CD14-positive monocyte (primary cell): ENCODE measurements at regions not wholly inside any gene's neighbourhood (a gene's known extent, or its start where the extent isn't known, plus 50 kb on each side); places are given as distances from the start of the nearest gene placed in this dataset.

Experiments
- DNase-seq, 3 donors: peaks; one replicate each; pipeline ENCODE4 v3.0.0-alpha.2; 2011 to 2022
- H2AFZ ChIP-seq: 2 replicates; pipeline ENCODE4 v1.6.0; 2012; ENCODE audit warnings: mild to moderate bottlenecking, low read depth, low read length, inconsistent platforms; ENCODE audit not compliant: insufficient read depth, poor library complexity, severe bottlenecking
- H3K27ac ChIP-seq, 2 donors: 1 replicate in 1 of 2; 2 replicates in 1 of 2; pipeline ENCODE4 v1.5.1; 2012 to 2013; ENCODE audit warnings: low read length in 2 of 2, control low read depth in 1 of 2, inconsistent platforms in 1 of 2, low read depth in 1 of 2, mild to moderate bottlenecking in 1 of 2
- H3K27me3 ChIP-seq, 2 donors: one replicate each; pipeline versions ENCODE4 v1.6.0 to v1.6.1; 2011 to 2013; ENCODE audit warnings: low read length in 2 of 2; ENCODE audit not compliant: control insufficient read depth in 2 of 2, insufficient read depth in 2 of 2
- H3K36me3 ChIP-seq, 2 donors: replicated peaks in 1 of 2; 1 replicate in 1 of 2; 2 replicates in 1 of 2; pipeline versions ENCODE4 v1.5.1 to v1.6.1; 2012 to 2013; ENCODE audit warnings: low read length in 2 of 2, control low read depth in 1 of 2, inconsistent platforms in 1 of 2, mild to moderate bottlenecking in 1 of 2; ENCODE audit not compliant: insufficient read depth in 2 of 2, control insufficient read depth in 1 of 2
- H3K4me1 ChIP-seq, 2 donors: 1 replicate in 1 of 2; 2 replicates in 1 of 2; pipeline versions ENCODE4 v1.5.1 to v1.6.1; 2012 to 2013; ENCODE audit warnings: low read length in 2 of 2, control low read depth in 1 of 2, inconsistent platforms in 1 of 2, mild to moderate bottlenecking in 1 of 2, moderate library complexity in 1 of 2; ENCODE audit not compliant: insufficient read depth in 2 of 2, control insufficient read depth in 1 of 2
- H3K4me2 ChIP-seq: replicated peaks from 2 replicates; pipeline ENCODE3; 2012; ENCODE audit warnings: low read length, moderate library complexity, mild to moderate bottlenecking; ENCODE audit not compliant: poor library complexity, severe bottlenecking; ENCODE audit errors: extremely low read depth
- H3K4me3 ChIP-seq, 3 experiments: fragments of 200-600 bp in 1 of 3; sonication (generic) in 1 of 3; replicated peaks in 1 of 3; 1 replicate in 2 of 3; 2 replicates in 1 of 3; pipeline ENCODE4 v1.5.1; 2011 to 2013; ENCODE audit warnings: low read length in 3 of 3, mild to moderate bottlenecking in 3 of 3, control low read depth in 2 of 3, low read depth in 2 of 3, inconsistent platforms in 1 of 3, moderate library complexity in 1 of 3
- H3K79me2 ChIP-seq: 2 replicates; pipeline ENCODE4 v1.6.0; 2012; ENCODE audit warnings: mild to moderate bottlenecking, control low read depth, inconsistent platforms, low read length, moderate library complexity; ENCODE audit not compliant: insufficient read depth
- H3K9ac ChIP-seq: 2 replicates; pipeline ENCODE4 v1.6.0; 2017; ENCODE audit warnings: low read length, mild to moderate bottlenecking; ENCODE audit not compliant: insufficient read depth, poor library complexity, severe bottlenecking
- H3K9me3 ChIP-seq, 2 donors: replicated peaks in 1 of 2; 1 replicate in 1 of 2; 2 replicates in 1 of 2; pipeline versions ENCODE4 v1.5.1 to v1.6.1; 2012 to 2013; ENCODE audit warnings: low read length in 2 of 2, control low read depth in 1 of 2; ENCODE audit not compliant: control insufficient read depth in 1 of 2, insufficient read depth in 1 of 2
- H4K20me1 ChIP-seq: 2 replicates; pipeline ENCODE4 v1.6.0; 2012; ENCODE audit warnings: mild to moderate bottlenecking, low read length, control low read depth, moderate library complexity; ENCODE audit not compliant: insufficient read depth
- H3K27ac Mint-ChIP-seq, 7 donors: one replicate each; pipeline ENCODE4 v1.8.0; 2020; ENCODE audit warnings: mild to moderate bottlenecking in 7 of 7, mixed read lengths in 7 of 7, moderate library complexity in 6 of 7, inconsistent platforms in 2 of 7
- H3K27me3 Mint-ChIP-seq, 3 donors: one replicate each; pipeline ENCODE4 v1.8.0; 2021 to 2022; ENCODE audit warnings: low read depth in 3 of 3, mild to moderate bottlenecking in 3 of 3, mixed read lengths in 3 of 3, moderate library complexity in 3 of 3, inconsistent platforms in 1 of 3
- H3K36me3 Mint-ChIP-seq, 2 donors: one replicate each; pipeline ENCODE4 v1.8.0; 2020; ENCODE audit warnings: mixed read lengths in 2 of 2, inconsistent platforms in 1 of 2, mild to moderate bottlenecking in 1 of 2
- H3K4me1 Mint-ChIP-seq: one replicate; pipeline ENCODE4 v1.8.0; 2020; ENCODE audit warnings: mild to moderate bottlenecking, mixed read lengths
- H3K4me3 Mint-ChIP-seq, 2 donors: one replicate each; pipeline ENCODE4 v1.8.0; 2020; ENCODE audit warnings: mild to moderate bottlenecking in 2 of 2, mixed read lengths in 2 of 2, moderate library complexity in 1 of 2
- H3K9me3 Mint-ChIP-seq, 7 donors: one replicate each; pipeline ENCODE4 v1.8.0; 2020 to 2022; ENCODE audit warnings: mixed read lengths in 7 of 7, mild to moderate bottlenecking in 6 of 7, moderate library complexity in 6 of 7, inconsistent platforms in 2 of 7
- WGBS: methylation state at CpG from one replicate; pipeline ENCODE4 v1.1.5; 2013; ENCODE audit warnings: missing lambda C conversion rate; ENCODE audit not compliant: insufficient coverage; 5-methylcytosine and 5-hydroxymethylcytosine counted together
- intact Hi-C, 2 donors: fragments of 100-400 bp; cut with micrococcal nuclease; formaldehyde crosslinking; loops; one replicate each; pipeline versions ENCODE4 v1.15.0 to v1.15.1; 2023
- TF ChIP-seq, protein P1 (sequence below): fragments of 200-600 bp; IDR thresholded peaks from one replicate; pipeline ENCODE4 v1.8.0; 2022; ENCODE audit warnings: antibody characterized with exemption, mild to moderate bottlenecking

DNA sequence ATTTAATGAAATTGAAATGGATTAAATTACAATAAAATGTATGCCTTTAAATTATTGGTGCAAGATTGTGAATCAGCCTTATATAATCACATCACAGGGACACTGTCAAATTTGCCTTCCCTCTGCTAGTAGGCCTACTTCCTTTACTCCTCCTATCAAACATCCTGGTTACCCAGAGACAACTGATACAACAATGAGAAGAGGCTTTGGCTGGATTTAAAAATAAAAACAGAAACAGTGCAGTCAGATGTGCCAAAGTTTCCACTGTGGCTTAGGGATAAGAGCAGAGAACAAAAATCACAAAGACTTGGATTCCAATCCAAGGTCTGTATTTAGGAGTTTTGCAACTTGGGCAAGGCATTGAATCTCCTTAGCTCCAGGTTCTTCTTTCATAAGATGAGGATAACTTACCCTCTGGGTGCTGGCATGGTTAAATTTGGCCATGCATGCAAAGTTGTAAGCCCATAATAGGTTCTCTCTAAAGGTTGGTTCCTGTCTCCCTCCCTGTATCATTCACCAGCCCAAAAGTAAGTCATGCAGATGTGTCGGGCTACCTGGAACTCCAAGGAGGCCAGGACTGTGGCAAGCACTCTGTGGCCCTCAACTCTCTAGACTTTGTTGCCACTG is 99.3 kb upstream of the LRATD1 start:
- no peak overlapping the region for H3K4me3 Mint-ChIP-seq
- intact Hi-C loops, result no loop called here
- Histone ChIP-seq H3K9me3 (peaks cover 11 to 17% of the 10 kb centered on the region in 2 donors), H2AFZ (no peak overlapping the region), H3K4me1 (no peaks in the 10 kb centered on the region), H3K9ac (no peak overlapping the region), H4K20me1 (no peaks in the 10 kb centered on the region), H3K27me3 (no peaks in the 10 kb centered on the region), H3K4me3 (no peak overlapping the region), H3K4me2 (no peak overlapping the region), H3K27ac (no peak overlapping the region), H3K79me2 (no peaks in the 10 kb centered on the region), H3K36me3 (no peaks in the 10 kb centered on the region)
- WGBS, result 0% methylated on average over 1 of the region's 1 CpG
- no peaks in the 10 kb centered on the region for H3K27me3 Mint-ChIP-seq
- no peak for DNase-seq
- TF ChIP-seq, protein P1, sequence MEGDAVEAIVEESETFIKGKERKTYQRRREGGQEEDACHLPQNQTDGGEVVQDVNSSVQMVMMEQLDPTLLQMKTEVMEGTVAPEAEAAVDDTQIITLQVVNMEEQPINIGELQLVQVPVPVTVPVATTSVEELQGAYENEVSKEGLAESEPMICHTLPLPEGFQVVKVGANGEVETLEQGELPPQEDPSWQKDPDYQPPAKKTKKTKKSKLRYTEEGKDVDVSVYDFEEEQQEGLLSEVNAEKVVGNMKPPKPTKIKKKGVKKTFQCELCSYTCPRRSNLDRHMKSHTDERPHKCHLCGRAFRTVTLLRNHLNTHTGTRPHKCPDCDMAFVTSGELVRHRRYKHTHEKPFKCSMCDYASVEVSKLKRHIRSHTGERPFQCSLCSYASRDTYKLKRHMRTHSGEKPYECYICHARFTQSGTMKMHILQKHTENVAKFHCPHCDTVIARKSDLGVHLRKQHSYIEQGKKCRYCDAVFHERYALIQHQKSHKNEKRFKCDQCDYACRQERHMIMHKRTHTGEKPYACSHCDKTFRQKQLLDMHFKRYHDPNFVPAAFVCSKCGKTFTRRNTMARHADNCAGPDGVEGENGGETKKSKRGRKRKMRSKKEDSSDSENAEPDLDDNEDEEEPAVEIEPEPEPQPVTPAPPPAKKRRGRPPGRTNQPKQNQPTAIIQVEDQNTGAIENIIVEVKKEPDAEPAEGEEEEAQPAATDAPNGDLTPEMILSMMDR, result no peak
- no peaks in the 10 kb centered on the region for H3K4me1 Mint-ChIP-seq
- H3K9me3 Mint-ChIP-seq, result peaks cover 0 to 20% (median 6%) of the 10 kb centered on the region in 7 donors
- H3K36me3 Mint-ChIP-seq, result no peaks in the 10 kb centered on the region
- no peak overlapping the region for H3K27ac Mint-ChIP-seq

DNA sequence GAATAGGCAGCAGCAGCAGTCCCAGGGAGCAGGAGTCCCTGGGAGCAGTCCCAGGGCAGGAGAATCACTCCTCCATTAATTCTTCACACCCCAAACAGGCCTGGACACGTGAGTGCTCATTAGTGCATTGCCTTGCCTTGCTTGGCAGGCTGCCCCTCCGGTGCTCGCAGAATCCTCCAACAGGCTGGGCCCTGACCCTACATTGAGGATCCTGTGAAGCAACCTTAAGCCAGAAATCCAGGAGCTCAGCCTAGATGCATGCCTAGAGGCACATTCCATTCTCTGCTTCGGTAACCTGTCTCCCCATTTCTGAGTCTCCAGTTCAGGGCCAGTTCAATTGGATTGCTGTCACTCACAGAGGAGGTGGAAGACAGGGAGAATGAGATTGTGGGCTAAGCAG is 97.4 kb upstream of the LRATD1 start:
- H3K9me3 Mint-ChIP-seq, result peaks cover 0 to 18% (median 6%) of the 10 kb centered on the region in 7 donors
- Histone ChIP-seq H3K36me3 (no peaks in the 10 kb centered on the region), H4K20me1 (no peaks in the 10 kb centered on the region), H3K27me3 (no peaks in the 10 kb centered on the region), H2AFZ (no peak overlapping the region), H3K9me3 (peaks cover 11 to 17% of the 10 kb centered on the region in 2 donors), H3K4me3 (no peak overlapping the region), H3K27ac (no peak overlapping the region), H3K4me2 (no peak overlapping the region), H3K79me2 (no peaks in the 10 kb centered on the region), H3K9ac (no peak overlapping the region), H3K4me1 (no peaks in the 10 kb centered on the region)
- no peak for DNase-seq
- H3K27ac Mint-ChIP-seq, result no peak overlapping the region
- no peaks in the 10 kb centered on the region for H3K4me1 Mint-ChIP-seq
- no peaks in the 10 kb centered on the region for H3K27me3 Mint-ChIP-seq
- intact Hi-C loops, result no loop called here
- WGBS, result 34% methylated on average over 3 of the region's 4 CpGs
- TF ChIP-seq, protein P1, result no peak
- H3K4me3 Mint-ChIP-seq, result no peak overlapping the region
- H3K36me3 Mint-ChIP-seq, result no peaks in the 10 kb centered on the region
